ENCODE measurements at regions not wholly inside any gene's neighbourhood (a gene's known extent, or its start where the extent isn't known, plus 50 kb on each side); places are given as distances from the start of the nearest gene placed in this dataset.
"Not testable (repeated sequence)": the region's sequence is repeated elsewhere in the genome, so short reads cannot be mapped to it uniquely, and the experiment has no call there.

GRCh38 chr20:48024539-48024938 is 239.3 kb upstream of the SULF2 start:
- ATAC-seq (replicated peaks), result no peak
- no peak overlapping the region for H3K4me3 Mint-ChIP-seq
- H3K27me3 Mint-ChIP-seq, result peaks cover 35% of the 10 kb centered on the region
- H3K9me3 Mint-ChIP-seq, result no peaks in the 10 kb centered on the region
- H3K4me1 Mint-ChIP-seq, result no peaks in the 10 kb centered on the region
- no peaks in the 10 kb centered on the region for H3K36me3 Mint-ChIP-seq (ENCODE audit: low read depth)
- H3K27ac Mint-ChIP-seq, result no peak overlapping the region

DNA sequence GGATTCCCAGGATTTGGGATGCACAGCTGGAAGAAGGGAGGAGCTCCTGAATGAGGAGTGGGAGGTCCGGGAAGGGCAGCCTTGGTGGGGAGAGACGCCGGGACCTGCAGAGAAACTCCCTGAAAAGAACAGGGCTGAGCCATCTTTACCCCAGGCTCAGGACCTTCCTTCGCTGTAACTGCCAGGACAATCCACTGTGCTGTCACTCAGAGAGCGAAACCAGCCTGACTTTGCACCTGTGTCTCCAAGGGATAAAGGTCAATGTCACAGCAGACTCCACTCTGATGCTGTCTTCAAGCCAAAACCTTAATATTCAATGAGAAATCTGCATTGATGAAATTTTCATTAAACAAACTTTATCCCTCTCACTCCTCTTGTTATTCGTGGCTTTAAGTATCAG is 235.4 kb upstream of the SULF2 start:
- H3K27me3 Mint-ChIP-seq, result peaks cover 50% of the 10 kb centered on the region
- not testable (repeated sequence) for ATAC-seq (replicated peaks); H3K4me1 Mint-ChIP-seq

GRCh38 chr20:48019940-48020339 is 234.7 kb upstream of the SULF2 start:
- ATAC-seq (replicated peaks), result no peak

More for the DNA sequence above, 235.4 kb upstream of the SULF2 start:
- H3K36me3 Mint-ChIP-seq (ENCODE audit: low read depth); H3K27ac Mint-ChIP-seq; H3K9me3 Mint-ChIP-seq; H3K4me3 Mint-ChIP-seq: not testable (repeated sequence)

GRCh38 chr20:48019496-48019895 is 234.2 kb upstream of the SULF2 start:
- H3K4me3 Mint-ChIP-seq, result no peak overlapping the region
- H3K36me3 Mint-ChIP-seq (ENCODE audit: low read depth), result no peaks in the 10 kb centered on the region
- H3K27ac Mint-ChIP-seq, result no peak overlapping the region
- no peak for ATAC-seq (replicated peaks)
- peaks cover 52% of the 10 kb centered on the region for H3K27me3 Mint-ChIP-seq
- H3K9me3 Mint-ChIP-seq, result peaks cover 8% of the 10 kb centered on the region
- H3K4me1 Mint-ChIP-seq, result no peaks in the 10 kb centered on the region

More at GRCh38 chr20:48019940-48020339, 234.7 kb upstream of the SULF2 start:
- Mint-ChIP-seq H3K27ac (no peak overlapping the region), H3K4me1 (no peaks in the 10 kb centered on the region), H3K9me3 (peaks cover 8% of the 10 kb centered on the region), H3K27me3 (peaks cover 52% of the 10 kb centered on the region), H3K36me3 (ENCODE audit: low read depth) (no peaks in the 10 kb centered on the region), H3K4me3 (no peak overlapping the region)

DNA sequence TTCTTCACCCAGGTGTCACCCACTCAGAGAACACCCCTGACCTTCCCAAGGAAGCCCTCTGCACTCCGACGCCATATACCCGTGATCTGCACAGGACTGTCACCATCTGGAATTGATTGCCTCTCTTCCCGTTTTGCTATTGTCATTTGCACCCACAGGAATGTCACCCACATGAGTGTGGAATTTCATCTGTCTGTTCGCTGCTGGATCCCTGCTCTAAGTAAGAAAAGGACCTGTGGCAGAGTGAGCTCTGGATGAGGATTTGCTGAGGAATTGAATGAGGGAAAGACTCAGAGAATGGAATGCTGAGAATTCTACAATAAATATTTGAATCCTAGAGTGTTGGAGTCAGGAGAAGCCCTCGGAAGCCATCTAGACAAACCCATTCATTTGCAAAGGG is 233.6 kb upstream of the SULF2 start:
- not testable (repeated sequence) for H3K4me3 Mint-ChIP-seq; H3K27ac Mint-ChIP-seq; H3K36me3 Mint-ChIP-seq (ENCODE audit: low read depth); H3K4me1 Mint-ChIP-seq; ATAC-seq (replicated peaks); H3K9me3 Mint-ChIP-seq
- peaks cover 48% of the 10 kb centered on the region for H3K27me3 Mint-ChIP-seq

GRCh38 chr20:48017992-48018391 is 232.7 kb upstream of the SULF2 start:
- Mint-ChIP-seq H3K4me3 (no peak overlapping the region), H3K4me1 (no peaks in the 10 kb centered on the region), H3K27ac (no peak overlapping the region), H3K27me3 (peaks cover 45% of the 10 kb centered on the region), H3K36me3 (ENCODE audit: low read depth) (no peaks in the 10 kb centered on the region), H3K9me3 (peaks cover 13% of the 10 kb centered on the region)
- ATAC-seq (replicated peaks), result no peak

- ATAC-seq (replicated peaks), result no peak
- H3K27ac Mint-ChIP-seq, result no peak overlapping the region
These were observed 232.2 kb upstream of the SULF2 start for GRCh38 chr20:48017509-48017908.

GRCh38 chr20:48015943-48016723 is 230.9 kb upstream of the SULF2 start:
- Mint-ChIP-seq H3K27me3 (peaks cover 38% of the 10 kb centered on the region), H3K4me3 (no peak overlapping the region), H3K9me3 (peaks cover 16% of the 10 kb centered on the region), H3K36me3 (ENCODE audit: low read depth) (no peaks in the 10 kb centered on the region), H3K4me1 (no peaks in the 10 kb centered on the region), H3K27ac (no peak overlapping the region)
- ATAC-seq (replicated peaks), result no peak

More at GRCh38 chr20:48017509-48017908, 232.2 kb upstream of the SULF2 start:
- no peaks in the 10 kb centered on the region for H3K4me1 Mint-ChIP-seq
- H3K36me3 Mint-ChIP-seq (ENCODE audit: low read depth), result no peaks in the 10 kb centered on the region
- no peak overlapping the region for H3K4me3 Mint-ChIP-seq
- peaks cover 16% of the 10 kb centered on the region for H3K9me3 Mint-ChIP-seq
- peaks cover 43% of the 10 kb centered on the region for H3K27me3 Mint-ChIP-seq

- Mint-ChIP-seq H3K27me3 (peaks cover 33% of the 10 kb centered on the region), H3K9me3 (peaks cover 16% of the 10 kb centered on the region), H3K27ac (no peak overlapping the region), H3K4me3 (no peak overlapping the region), H3K36me3 (ENCODE audit: low read depth) (no peaks in the 10 kb centered on the region), H3K4me1 (no peaks in the 10 kb centered on the region)
- ATAC-seq (replicated peaks), result no peak
These were observed 230.0 kb upstream of the SULF2 start for GRCh38 chr20:48015141-48015910.

- no peaks in the 10 kb centered on the region for H3K4me1 Mint-ChIP-seq
- no peak overlapping the region for H3K4me3 Mint-ChIP-seq
- no peaks in the 10 kb centered on the region for H3K36me3 Mint-ChIP-seq (ENCODE audit: low read depth)
- peaks cover 20% of the 10 kb centered on the region for H3K9me3 Mint-ChIP-seq
- ATAC-seq (replicated peaks), result no peak
- H3K27ac Mint-ChIP-seq, result no peak overlapping the region
- H3K27me3 Mint-ChIP-seq, result peaks cover 25% of the 10 kb centered on the region
These were observed 227.2 kb upstream of the SULF2 start for GRCh38 chr20:48012401-48012974.

GRCh38 chr20:48011025-48011424 is 225.7 kb upstream of the SULF2 start:
- Mint-ChIP-seq H3K9me3 (peaks cover 16% of the 10 kb centered on the region), H3K27ac (no peak overlapping the region), H3K4me1 (no peaks in the 10 kb centered on the region), H3K27me3 (peaks cover 30% of the 10 kb centered on the region), H3K36me3 (ENCODE audit: low read depth) (no peaks in the 10 kb centered on the region), H3K4me3 (no peak overlapping the region)
- no peak for ATAC-seq (replicated peaks)

DNA sequence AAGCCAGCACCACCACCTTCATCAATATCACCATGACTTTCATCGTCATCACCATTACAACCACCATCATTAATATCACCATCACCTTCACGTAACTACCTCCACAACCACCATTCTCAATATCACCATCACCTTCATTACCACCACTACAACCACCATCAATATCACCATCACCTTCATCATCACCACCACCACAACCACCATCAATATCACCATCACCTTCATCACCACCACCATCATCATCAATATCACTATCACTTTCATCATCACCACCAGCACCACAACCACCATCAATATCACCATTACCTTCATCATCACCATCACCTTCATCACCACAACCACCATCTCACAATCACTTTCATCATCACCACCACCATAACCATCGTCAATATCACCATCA is 225.3 kb upstream of the SULF2 start:
- Mint-ChIP-seq H3K27ac (no peak overlapping the region), H3K27me3 (peaks cover 26% of the 10 kb centered on the region), H3K9me3 (peaks cover 16% of the 10 kb centered on the region), H3K4me1 (no peaks in the 10 kb centered on the region), H3K4me3 (no peak overlapping the region), H3K36me3 (ENCODE audit: low read depth) (no peaks in the 10 kb centered on the region)
- no peak for ATAC-seq (replicated peaks)

DNA sequence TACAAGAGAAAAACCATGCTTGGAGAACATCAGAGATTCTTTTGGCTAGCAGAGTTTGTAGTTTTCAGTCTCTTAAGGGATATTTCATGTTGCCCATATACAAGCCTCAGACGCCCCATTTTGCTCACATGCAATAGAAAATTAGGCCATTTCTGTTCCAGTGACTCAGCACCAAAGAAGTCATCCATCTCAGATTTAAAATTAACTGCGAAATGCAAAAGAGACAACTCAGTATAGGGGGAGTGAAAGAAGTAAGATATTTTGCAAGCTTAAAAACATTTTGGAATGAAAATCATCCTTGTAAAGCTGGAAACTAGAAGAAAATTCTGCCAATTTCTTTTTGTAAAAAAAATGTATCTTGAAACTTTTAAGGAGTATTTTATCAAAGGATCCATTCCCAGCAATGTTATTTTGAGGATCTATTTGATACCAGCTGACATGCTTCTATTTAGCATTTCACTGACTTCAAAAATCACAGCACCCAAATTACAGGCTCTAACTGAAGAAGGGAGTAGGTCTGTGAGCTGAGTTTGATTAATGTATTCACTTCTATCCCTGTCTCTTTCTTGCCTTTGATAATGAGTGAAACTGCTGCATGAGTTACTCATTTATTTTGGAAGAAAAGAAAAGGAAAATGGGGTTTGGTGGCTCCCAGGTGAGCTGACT is 223.7 kb upstream of the SULF2 start:
- no peak for ATAC-seq (replicated peaks)
- Mint-ChIP-seq H3K36me3 (ENCODE audit: low read depth) (no peaks in the 10 kb centered on the region), H3K4me3 (no peak overlapping the region), H3K27ac (no peak overlapping the region), H3K4me1 (no peaks in the 10 kb centered on the region), H3K9me3 (peaks cover 18% of the 10 kb centered on the region), H3K27me3 (peaks cover 41% of the 10 kb centered on the region)

DNA sequence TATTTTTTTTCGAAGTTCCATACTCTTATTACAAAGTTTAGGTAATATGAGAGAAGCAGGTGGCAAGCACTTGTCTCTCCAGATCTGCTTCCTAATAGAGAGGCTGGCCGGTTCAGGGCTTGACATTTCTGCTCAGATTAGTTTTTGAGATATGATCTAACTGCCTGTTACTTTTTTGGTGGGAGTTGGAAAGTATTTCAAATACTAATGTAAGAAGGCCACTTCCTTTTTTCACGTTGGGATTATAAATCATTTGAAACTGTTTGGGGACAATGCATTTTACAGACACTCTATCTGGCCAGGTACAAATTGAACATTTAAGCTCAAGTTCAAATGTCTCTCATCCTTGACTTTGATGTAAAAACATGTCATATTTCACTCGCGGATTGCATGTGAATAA is 222.1 kb upstream of the SULF2 start:
- Mint-ChIP-seq H3K36me3 (ENCODE audit: low read depth) (no peaks in the 10 kb centered on the region), H3K27me3 (peaks cover 46% of the 10 kb centered on the region), H3K27ac (no peak overlapping the region), H3K4me1 (no peaks in the 10 kb centered on the region), H3K9me3 (peaks cover 15% of the 10 kb centered on the region), H3K4me3 (no peak overlapping the region)
- ATAC-seq (replicated peaks), result no peak

All from activated T-helper 17 cell treated with anti-CD3 and anti-CD28 coated beads, Interleukin-2, amount 50 U/mL, for 72 hours (primary cell).